CMK (cell line): ENCODE measurements at regions not wholly inside any gene's neighbourhood (a gene's known extent, or its start where the extent isn't known, plus 50 kb on each side); places are given as distances from the start of the nearest gene placed in this dataset.
"Not testable (repeated sequence)": the region's sequence is repeated elsewhere in the genome, so short reads cannot be mapped to it uniquely, and the experiment has no call there.

Experiments used
- DNase-seq: peaks from one replicate; pipeline ENCODE4 v3.0.0-alpha.2; 2010; ENCODE audit warnings: low read depth

GRCh38 chr1:199220031-199220430, 581.2 kb downstream of the PTPRC start:
- no peak for DNase-seq

GRCh38 chr1:199221371-199222150, 582.7 kb downstream of the PTPRC start:
- DNase-seq = no peak

GRCh38 chr1:199223936-199224335, 585.1 kb downstream of the PTPRC start:
- no peak for DNase-seq

- no peak for DNase-seq
Observed at GRCh38 chr1:199226163-199226562, 587.3 kb downstream of the PTPRC start.

GRCh38 chr1:199242147-199242546, 603.3 kb downstream of the PTPRC start:
- DNase-seq = no peak

GRCh38 chr1:199242601-199243000, 603.8 kb downstream of the PTPRC start:
- no peak for DNase-seq

GRCh38 chr1:199243423-199244061, 604.7 kb downstream of the PTPRC start:
- DNase-seq = no peak

GRCh38 chr1:199245946-199246345, 607.1 kb downstream of the PTPRC start:
- no peak for DNase-seq

GRCh38 chr1:199246716-199247115, 607.9 kb downstream of the PTPRC start:
- no peak for DNase-seq

- no peak for DNase-seq
Observed at GRCh38 chr1:199247891-199248290, 609.1 kb downstream of the PTPRC start.

- not testable (repeated sequence) for DNase-seq
Observed at GRCh38 chr1:199254040-199254439, 615.2 kb downstream of the PTPRC start.

GRCh38 chr1:199261328-199261727, 622.5 kb downstream of the PTPRC start:
- no peak for DNase-seq

GRCh38 chr1:199264283-199264682, 625.4 kb downstream of the PTPRC start:
- DNase-seq = no peak

- no peak for DNase-seq
Observed at GRCh38 chr1:199264911-199265310, 626.1 kb downstream of the PTPRC start.

- no peak for DNase-seq
Observed at GRCh38 chr1:199265319-199265718, 626.5 kb downstream of the PTPRC start.

GRCh38 chr1:199269241-199269640, 630.4 kb downstream of the PTPRC start:
- no peak for DNase-seq

- no peak for DNase-seq
Observed at GRCh38 chr1:199272139-199272544, 633.3 kb downstream of the PTPRC start.

- DNase-seq = no peak
Observed at GRCh38 chr1:199272628-199273086, 633.8 kb downstream of the PTPRC start.

GRCh38 chr1:199273837-199274379, 635.1 kb downstream of the PTPRC start:
- no peak for DNase-seq

- no peak for DNase-seq
Observed at GRCh38 chr1:199279067-199279466, 640.2 kb downstream of the PTPRC start.

GRCh38 chr1:199279872-199280645, 641.2 kb downstream of the PTPRC start:
- DNase-seq = no peak

GRCh38 chr1:199282751-199283305, 644.0 kb downstream of the PTPRC start:
- no peak for DNase-seq
